CD4-positive, alpha-beta T cell treated with Interferon alpha-2 for 1 hour (primary cell): ENCODE measurements at regions not wholly inside any gene's neighbourhood (a gene's known extent, or its start where the extent isn't known, plus 50 kb on each side); places are given as distances from the start of the nearest gene placed in this dataset.
"Not testable (repeated sequence)": the region's sequence is repeated elsewhere in the genome, so short reads cannot be mapped to it uniquely, and the experiment has no call there.

ENCODE experiments used
- DNase-seq, 2 donors: peaks; one replicate each; pipeline ENCODE4 v3.0.0-alpha.2; 2020 to 2022

- no peak for DNase-seq
These were observed 665.6 kb upstream of the CPEB2 start for GRCh38 chr4:14336656-14337055.

GRCh38 chr4:14337892-14338584, 664.2 kb upstream of the CPEB2 start:
- DNase-seq, result no peak

- no peak for DNase-seq
These were observed 663.6 kb upstream of the CPEB2 start for GRCh38 chr4:14338585-14339265.

GRCh38 chr4:14339715-14340114, 662.6 kb upstream of the CPEB2 start:
- DNase-seq, result no peak

GRCh38 chr4:14340321-14340720, 662.0 kb upstream of the CPEB2 start:
- DNase-seq, result no peak

- no peak for DNase-seq
These were observed 658.3 kb upstream of the CPEB2 start for GRCh38 chr4:14343961-14344360.

GRCh38 chr4:14345356-14345775, 656.9 kb upstream of the CPEB2 start:
- peak in 1 of 2 donors; percentile 9 for DNase-seq

- DNase-seq, result no peak
These were observed 654.8 kb upstream of the CPEB2 start for GRCh38 chr4:14347526-14347925.

- DNase-seq, result no peak
These were observed 653.8 kb upstream of the CPEB2 start for GRCh38 chr4:14348506-14348905.

- not testable (repeated sequence) for DNase-seq
These were observed 643.6 kb upstream of the CPEB2 start for GRCh38 chr4:14358544-14359160.

GRCh38 chr4:14359991-14360390, 642.3 kb upstream of the CPEB2 start:
- no peak for DNase-seq

- DNase-seq, result no peak
These were observed 641.2 kb upstream of the CPEB2 start for GRCh38 chr4:14361084-14361483.

- DNase-seq, result no peak
These were observed 639.9 kb upstream of the CPEB2 start for GRCh38 chr4:14362385-14362784.

GRCh38 chr4:14364953-14365536, 637.2 kb upstream of the CPEB2 start:
- no peak for DNase-seq

- no peak for DNase-seq
These were observed 633.9 kb upstream of the CPEB2 start for GRCh38 chr4:14368391-14368790.

GRCh38 chr4:14371131-14371530, 631.1 kb upstream of the CPEB2 start:
- DNase-seq, result no peak

- no peak for DNase-seq
These were observed 626.5 kb upstream of the CPEB2 start for GRCh38 chr4:14375816-14376215.

GRCh38 chr4:14379183-14379582, 623.1 kb upstream of the CPEB2 start:
- no peak for DNase-seq

- DNase-seq, result no peak
These were observed 618.6 kb upstream of the CPEB2 start for GRCh38 chr4:14383652-14384051.

- DNase-seq, result no peak
These were observed 617.5 kb upstream of the CPEB2 start for GRCh38 chr4:14384824-14385223.

GRCh38 chr4:14386196-14386595, 616.1 kb upstream of the CPEB2 start:
- DNase-seq, result no peak

- no peak for DNase-seq
These were observed 614.6 kb upstream of the CPEB2 start for GRCh38 chr4:14387647-14388046.

- no peak for DNase-seq
These were observed 609.9 kb upstream of the CPEB2 start for GRCh38 chr4:14392378-14392777.

- DNase-seq, result no peak
These were observed 606.1 kb upstream of the CPEB2 start for GRCh38 chr4:14396183-14396582.
